ENCODE measurements at regions not wholly inside any gene's neighbourhood (a gene's known extent, or its start where the extent isn't known, plus 50 kb on each side); places are given as distances from the start of the nearest gene placed in this dataset.
"Not testable (repeated sequence)": the region's sequence is repeated elsewhere in the genome, so short reads cannot be mapped to it uniquely, and the experiment has no call there.

GRCh38 chr6:1200409-1201101 lies 111.3 kb upstream of the FOXQ1 start:
- FAIRE-seq: no peak

GRCh38 chr6:1200081-1200408 lies 111.9 kb upstream of the FOXQ1 start:
- no peak for FAIRE-seq

GRCh38 chr6:1197309-1197708 lies 114.6 kb upstream of the FOXQ1 start:
- no peak for FAIRE-seq

DNA sequence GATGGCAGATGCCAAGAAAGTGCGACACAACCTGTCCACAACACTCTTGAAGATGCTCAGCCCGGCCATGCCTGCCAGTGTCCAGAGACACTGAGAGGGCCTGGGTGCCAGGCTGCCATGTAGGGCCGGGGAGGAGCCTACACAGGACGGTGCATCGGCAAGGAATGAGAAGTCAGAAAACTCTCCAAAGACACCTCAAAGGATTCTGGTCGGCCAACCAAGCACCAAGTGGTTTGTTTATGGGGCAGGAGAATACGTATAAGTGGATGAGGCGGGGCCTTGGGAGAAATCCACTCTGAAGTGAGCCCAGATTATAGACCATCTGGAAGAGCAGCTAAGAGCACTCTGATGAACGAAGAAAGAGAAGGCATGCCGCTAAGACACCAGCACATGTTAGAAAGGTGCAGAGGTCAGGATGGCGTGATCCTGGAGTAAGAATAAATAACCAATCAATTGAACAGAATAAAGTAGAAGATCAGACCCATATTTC lies 120.7 kb upstream of the FOXQ1 start:
- no peak for FAIRE-seq

- no peak for FAIRE-seq
These were observed 121.5 kb upstream of the FOXQ1 start for GRCh38 chr6:1190366-1190765.

- FAIRE-seq: no peak
These were observed 123.7 kb upstream of the FOXQ1 start for GRCh38 chr6:1188199-1188598.

GRCh38 chr6:1187293-1188131 lies 124.4 kb upstream of the FOXQ1 start:
- FAIRE-seq: no peak

GRCh38 chr6:1184318-1184717 lies 127.6 kb upstream of the FOXQ1 start:
- no peak for FAIRE-seq

- no peak for FAIRE-seq
These were observed 129.0 kb upstream of the FOXQ1 start for GRCh38 chr6:1182722-1183521.

DNA sequence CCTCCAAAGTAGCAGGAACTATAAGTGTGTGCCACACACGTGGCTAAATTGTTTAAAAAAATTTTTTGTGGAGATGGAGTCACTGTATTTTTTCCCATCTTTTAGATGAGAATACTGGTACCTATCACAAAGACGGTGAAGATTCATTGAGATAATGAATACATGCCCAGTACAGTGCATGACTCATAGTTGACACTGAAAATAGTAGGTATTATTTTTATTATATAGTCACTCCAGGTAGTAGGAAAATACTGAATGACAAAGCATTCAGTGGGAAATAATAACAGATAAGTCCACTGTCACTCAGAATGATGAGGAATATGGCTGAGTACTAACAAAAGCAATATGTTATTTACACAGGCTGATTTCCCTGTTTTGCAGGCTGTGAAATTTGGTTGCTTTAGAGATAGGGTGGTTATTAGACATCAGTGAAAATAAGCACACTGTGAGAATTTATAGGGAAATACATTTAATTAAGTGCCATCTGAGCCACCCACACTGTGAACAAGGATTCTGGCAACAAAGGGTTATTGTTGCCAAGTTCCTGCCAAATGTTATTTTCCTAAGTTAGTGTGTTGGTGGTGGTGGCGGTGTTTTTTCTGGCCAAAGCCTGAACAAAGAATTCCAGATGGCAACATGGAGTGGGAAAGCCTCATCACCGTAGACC lies 129.8 kb upstream of the FOXQ1 start:
- no peak for FAIRE-seq

GRCh38 chr6:1179571-1180459 lies 132.1 kb upstream of the FOXQ1 start:
- no peak for FAIRE-seq

GRCh38 chr6:1178590-1178989 lies 133.3 kb upstream of the FOXQ1 start:
- no peak for FAIRE-seq

DNA sequence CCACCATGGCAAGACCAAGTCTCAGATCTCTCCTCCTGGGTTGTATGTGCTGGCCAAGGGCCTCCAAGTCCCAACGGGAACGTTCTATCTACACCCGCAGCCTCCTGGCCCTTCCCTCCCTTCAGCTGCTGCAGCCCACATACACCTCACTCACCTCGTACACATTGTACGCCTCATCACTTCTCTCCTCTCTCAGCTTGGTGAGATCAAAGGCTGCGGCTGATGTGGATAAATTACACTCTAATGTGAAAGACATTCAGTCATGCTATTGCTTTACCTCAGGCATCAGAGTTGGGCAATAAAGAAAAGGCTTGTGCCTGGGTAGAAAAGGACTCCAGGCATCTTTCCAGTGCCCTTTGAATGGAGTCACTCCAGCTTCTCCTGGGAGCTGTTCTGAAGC lies 135.3 kb upstream of the FOXQ1 start:
- FAIRE-seq: no peak

DNA sequence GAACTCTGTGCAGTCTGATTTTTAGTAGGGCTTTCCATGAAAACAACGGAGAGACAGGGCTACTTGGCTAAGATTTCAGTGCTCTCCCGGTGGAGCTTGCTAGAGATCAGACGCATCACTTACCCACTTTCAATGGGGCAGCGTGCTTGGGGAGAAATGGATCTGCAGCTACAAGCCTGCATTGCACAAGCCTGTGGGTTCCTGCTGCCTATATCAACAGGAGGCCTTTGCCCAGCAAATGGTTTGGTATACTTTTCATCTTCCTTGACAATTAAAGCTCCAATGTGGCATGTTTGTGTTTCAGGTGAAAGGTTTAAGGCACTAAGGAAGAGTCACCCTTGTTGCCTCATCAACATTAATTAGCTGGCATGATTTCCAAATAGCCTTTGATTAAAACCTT lies 136.0 kb upstream of the FOXQ1 start:
- FAIRE-seq: no peak

GRCh38 chr6:1170794-1171193 lies 141.1 kb upstream of the FOXQ1 start:
- no peak for FAIRE-seq

GRCh38 chr6:1164600-1164999 lies 147.3 kb upstream of the FOXQ1 start:
- no peak for FAIRE-seq

GRCh38 chr6:1163501-1163900 lies 148.4 kb upstream of the FOXQ1 start:
- FAIRE-seq: no peak

- no peak for FAIRE-seq
These were observed 149.3 kb upstream of the FOXQ1 start for GRCh38 chr6:1162367-1163275.

DNA sequence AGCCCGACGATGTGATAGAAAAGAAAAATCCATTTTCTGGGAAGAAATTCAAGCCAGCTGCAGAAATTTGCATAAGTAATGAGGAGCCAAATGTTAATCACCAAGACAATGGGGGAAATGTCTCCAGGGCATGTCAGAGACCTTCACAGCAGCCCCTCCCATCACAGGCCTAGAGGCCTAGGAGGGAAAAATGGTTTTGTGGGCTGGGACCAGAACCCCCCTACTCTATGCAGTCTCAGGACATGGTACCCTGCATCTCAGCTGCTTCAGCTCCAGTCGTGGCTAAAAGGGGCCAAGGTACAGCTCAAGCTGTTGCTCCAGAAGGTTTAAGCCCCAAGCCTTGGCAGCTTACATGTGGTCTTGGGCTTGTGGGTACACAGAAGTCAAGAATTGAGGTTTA lies 155.5 kb upstream of the FOXQ1 start:
- FAIRE-seq: not testable (repeated sequence)

DNA sequence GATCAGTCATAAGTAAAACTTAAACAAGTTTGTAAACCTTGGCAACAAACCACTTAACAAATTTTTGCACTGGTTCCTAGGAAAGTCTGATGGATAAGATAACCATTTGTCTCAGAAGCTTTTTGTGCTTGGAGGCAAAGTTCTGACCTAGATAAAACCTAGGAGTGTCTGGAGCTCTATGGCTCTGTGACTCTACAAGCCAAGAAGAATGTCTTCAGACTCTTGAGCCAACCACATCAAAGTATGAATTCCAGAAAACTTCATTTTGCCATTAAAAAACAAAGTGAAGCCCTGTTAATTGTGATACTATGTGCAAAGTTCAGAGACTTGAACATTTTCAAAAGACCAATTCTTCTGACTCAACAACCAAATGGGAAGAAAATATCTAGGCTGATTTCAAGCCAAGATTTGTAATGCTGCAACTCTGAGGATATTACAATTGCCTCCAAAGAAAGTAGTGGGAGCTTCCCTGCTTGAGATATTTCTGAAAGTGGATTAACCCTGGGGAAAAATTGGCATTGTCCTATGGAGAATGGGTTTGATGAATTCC lies 158.1 kb upstream of the FOXQ1 start:
- FAIRE-seq: no peak
